BLaER1 treated with 17β-estradiol and CSF1 and Interleukin-3, amounts not matched to agents 10 nM and 100 nM (cell line): ENCODE measurements at regions not wholly inside any gene's neighbourhood (a gene's known extent, or its start where the extent isn't known, plus 50 kb on each side); places are given as distances from the start of the nearest gene placed in this dataset.
"Not testable (repeated sequence)": the region's sequence is repeated elsewhere in the genome, so short reads cannot be mapped to it uniquely, and the experiment has no call there.

Experiments used
- H3K27ac ChIP-seq, 11 experiments: shearing (Covaris generic); formaldehyde crosslinking; 2 replicates each; pipeline ENCODE4 v1.8.1; 2022
- H3K27me3 ChIP-seq, 11 experiments: shearing (Covaris generic); formaldehyde crosslinking; 2 replicates each; pipeline ENCODE4 v1.8.1; 2022
- H3K36me3 ChIP-seq, 11 experiments: shearing (Covaris generic); formaldehyde crosslinking; 2 replicates each; pipeline ENCODE4 v1.8.1; 2022
- H3K4me1 ChIP-seq, 10 experiments: shearing (Covaris generic); formaldehyde crosslinking; 2 replicates each; pipeline ENCODE4 v1.8.1; 2022
- H3K4me2 ChIP-seq, 11 experiments: shearing (Covaris generic); formaldehyde crosslinking; 2 replicates each; pipeline ENCODE4 v1.8.1; 2022
- H3K4me3 ChIP-seq, 10 experiments: shearing (Covaris generic); formaldehyde crosslinking; 2 replicates each; pipeline ENCODE4 v1.8.1; 2022
- H3K9ac ChIP-seq, 11 experiments: shearing (Covaris generic); formaldehyde crosslinking; 2 replicates each; pipeline ENCODE4 v1.8.1; 2022
- H3K9me3 ChIP-seq, 11 experiments: shearing (Covaris generic); formaldehyde crosslinking; replicated peaks in 1 of 11; 2 replicates each; pipeline ENCODE4 v1.8.1; 2022
- H4K20me1 ChIP-seq, 11 experiments: shearing (Covaris generic); formaldehyde crosslinking; 2 replicates each; pipeline ENCODE4 v1.8.1; 2022
- Cebpa-rat ChIP-seq, 11 experiments: shearing (Covaris generic); IDR thresholded peaks; 2 replicates each; pipeline ENCODE4 v1.8.1; 2022

DNA sequence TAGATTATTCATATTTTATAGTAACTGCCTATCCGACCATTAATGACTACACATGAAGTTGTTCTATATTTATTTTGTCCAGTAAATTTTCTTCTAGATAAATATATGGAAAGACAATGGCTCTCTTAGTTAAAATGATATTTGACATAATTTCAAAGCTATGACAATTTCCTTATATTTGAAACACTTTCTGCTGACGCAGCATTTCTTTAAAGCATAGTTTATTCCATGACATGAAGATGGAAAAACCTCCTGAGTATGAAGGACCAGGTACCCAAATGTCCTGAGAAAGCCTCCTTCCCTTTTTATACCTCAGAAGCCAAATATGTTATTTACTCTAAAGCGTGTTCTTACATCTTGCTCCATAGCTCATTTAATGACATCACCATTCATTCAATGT, 831.6 kb downstream of the EFNB2 start:
- no peak for TF ChIP-seq Cebpa-rat (IDR thresholded peaks at IDR 0.05)
- no peaks in the 10 kb centered on the region for H3K4me1 ChIP-seq
- no peak overlapping the region for H3K9ac ChIP-seq
- no peak overlapping the region for H3K4me2 ChIP-seq
- no peaks in the 10 kb centered on the region for H4K20me1 ChIP-seq
- H3K27me3 ChIP-seq, result no peaks in the 10 kb centered on the region
- H3K4me3 ChIP-seq, result no peak overlapping the region
- no peaks in the 10 kb centered on the region for H3K9me3 ChIP-seq
- no peak overlapping the region for H3K27ac ChIP-seq
- no peaks in the 10 kb centered on the region for H3K36me3 ChIP-seq

DNA sequence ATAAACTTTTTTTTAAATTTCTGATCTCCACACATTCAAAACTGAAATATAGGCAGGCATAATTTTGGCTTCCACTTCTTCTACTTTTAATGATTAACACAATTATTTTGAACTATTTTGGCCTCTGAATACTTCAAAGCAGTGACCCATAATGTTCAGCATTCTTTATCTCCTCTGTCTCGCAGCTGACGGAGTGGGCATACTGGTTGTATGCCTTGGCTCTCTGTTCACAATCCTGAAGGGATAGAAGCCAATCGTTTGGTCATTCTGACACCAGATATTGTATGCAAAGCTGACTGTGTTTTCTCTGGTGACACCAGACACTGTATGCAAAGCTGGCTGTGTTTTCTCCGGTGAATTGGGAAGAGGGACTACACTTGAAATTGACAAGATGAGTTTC, 833.0 kb downstream of the EFNB2 start:
- TF ChIP-seq Cebpa-rat (IDR thresholded peaks at IDR 0.05), result no peak
- H3K4me1 ChIP-seq, result no peaks in the 10 kb centered on the region
- H3K27ac ChIP-seq, result no peak overlapping the region
- no peaks in the 10 kb centered on the region for H3K27me3 ChIP-seq
- H3K4me3 ChIP-seq, result no peak overlapping the region
- no peaks in the 10 kb centered on the region for H3K36me3 ChIP-seq
- no peaks in the 10 kb centered on the region for H3K9me3 ChIP-seq
- H3K9ac ChIP-seq, result no peak overlapping the region
- H3K4me2 ChIP-seq, result no peak overlapping the region
- H4K20me1 ChIP-seq, result no peaks in the 10 kb centered on the region

DNA sequence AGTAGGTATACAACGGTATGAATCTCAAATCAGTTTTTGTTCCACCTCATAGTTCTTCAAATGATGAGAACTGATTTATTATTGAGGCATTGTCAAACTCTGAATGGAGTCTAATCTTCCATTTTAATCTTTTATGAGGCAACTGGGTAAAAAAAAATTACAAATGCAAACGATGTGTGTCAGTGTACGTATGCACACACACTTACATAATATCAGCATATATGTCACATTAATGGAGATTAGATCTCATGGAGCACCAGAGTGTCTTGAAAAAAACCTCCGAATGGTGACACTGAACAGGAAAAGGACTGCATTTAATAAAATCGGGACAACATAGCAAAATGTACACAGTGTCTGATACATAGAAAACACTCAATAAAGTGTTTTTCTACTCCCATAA, 842.7 kb downstream of the EFNB2 start:
- TF ChIP-seq Cebpa-rat (IDR thresholded peaks at IDR 0.05), result no peak
- H3K9me3 ChIP-seq, result no peaks in the 10 kb centered on the region

DNA sequence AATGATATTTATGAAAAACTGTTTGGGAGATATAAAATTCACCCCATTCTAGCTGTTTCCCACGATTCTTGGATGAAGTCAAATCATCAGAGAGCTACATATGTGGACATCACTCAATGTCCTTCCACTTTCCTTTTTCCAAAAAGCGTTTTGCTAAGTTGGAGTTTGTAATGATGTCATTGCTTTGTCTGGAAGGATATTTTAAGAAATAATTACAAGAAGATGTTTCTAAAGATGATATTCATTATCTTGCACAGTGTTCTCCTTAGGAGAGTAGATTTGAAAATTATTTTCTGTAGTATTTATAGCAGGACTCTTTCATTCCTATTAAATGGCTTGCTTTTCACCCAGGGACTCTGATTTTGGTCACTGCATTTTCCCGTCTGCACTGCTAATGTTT, 851.2 kb downstream of the EFNB2 start:
- TF ChIP-seq Cebpa-rat (IDR thresholded peaks at IDR 0.05), result no peak
- no peaks in the 10 kb centered on the region for H4K20me1 ChIP-seq

More for the DNA sequence above, 842.7 kb downstream of the EFNB2 start:
- Histone ChIP-seq H3K4me2 (no peak overlapping the region), H3K36me3 (no peaks in the 10 kb centered on the region), H3K4me3 (no peak overlapping the region), H3K27ac (no peak overlapping the region), H4K20me1 (no peaks in the 10 kb centered on the region), H3K27me3 (no peaks in the 10 kb centered on the region), H3K4me1 (no peaks in the 10 kb centered on the region), H3K9ac (no peak overlapping the region)

DNA sequence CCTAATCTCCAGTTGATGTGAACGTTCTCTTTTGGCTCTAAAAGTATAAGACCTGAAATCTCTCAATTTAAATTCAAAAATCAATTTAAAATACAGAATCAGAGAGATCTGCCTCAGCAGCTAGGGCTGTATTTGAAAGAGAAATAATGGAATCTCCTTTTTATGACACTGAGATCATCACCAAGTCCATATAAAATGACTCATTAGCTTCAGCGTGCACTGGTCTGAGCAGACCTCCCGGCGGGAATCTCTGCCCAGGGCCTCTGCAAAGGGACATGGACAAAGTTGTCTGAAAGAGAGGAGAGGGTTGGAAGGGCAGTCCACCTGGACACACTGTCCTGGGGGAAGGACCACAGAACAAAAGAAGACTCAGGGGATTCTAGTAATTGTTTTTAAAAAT, 855.6 kb downstream of the EFNB2 start:
- H3K4me1 ChIP-seq, result no peaks in the 10 kb centered on the region
- H4K20me1 ChIP-seq, result no peaks in the 10 kb centered on the region
- no peak overlapping the region for H3K4me3 ChIP-seq
- H3K9ac ChIP-seq, result no peak overlapping the region
- no peak for TF ChIP-seq Cebpa-rat (IDR thresholded peaks at IDR 0.05)
- no peaks in the 10 kb centered on the region for H3K9me3 ChIP-seq
- H3K4me2 ChIP-seq, result no peak overlapping the region
- no peak overlapping the region for H3K27ac ChIP-seq
- no peaks in the 10 kb centered on the region for H3K36me3 ChIP-seq
- no peaks in the 10 kb centered on the region for H3K27me3 ChIP-seq

More for the DNA sequence above, 851.2 kb downstream of the EFNB2 start:
- H3K4me3 ChIP-seq, result no peak overlapping the region
- H3K27me3 ChIP-seq, result no peaks in the 10 kb centered on the region
- H3K9me3 ChIP-seq, result no peaks in the 10 kb centered on the region
- H3K36me3 ChIP-seq, result no peaks in the 10 kb centered on the region
- no peaks in the 10 kb centered on the region for H3K4me1 ChIP-seq
- no peak overlapping the region for H3K9ac ChIP-seq
- H3K4me2 ChIP-seq, result no peak overlapping the region
- H3K27ac ChIP-seq, result no peak overlapping the region

DNA sequence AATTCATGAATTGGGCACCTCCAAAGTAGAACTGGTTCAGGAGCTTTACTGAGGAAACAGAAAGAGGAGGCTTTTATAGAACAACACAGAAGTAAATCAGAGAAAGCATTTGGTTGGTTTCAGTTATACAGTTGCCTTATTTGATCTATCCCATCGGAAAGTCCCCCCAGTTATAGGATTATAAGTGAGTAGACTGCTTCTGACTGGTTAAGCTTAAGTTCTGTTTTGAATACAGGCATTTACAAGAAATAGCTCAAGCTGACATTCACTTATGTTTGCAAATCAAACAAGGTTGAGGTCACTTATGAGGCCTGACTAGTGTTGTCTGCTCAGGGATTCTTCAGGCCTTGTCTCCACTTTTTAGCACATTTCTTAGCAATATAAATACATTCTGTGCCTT, 857.4 kb downstream of the EFNB2 start:
- no peaks in the 10 kb centered on the region for H3K9me3 ChIP-seq
- H4K20me1 ChIP-seq, result no peaks in the 10 kb centered on the region
- no peaks in the 10 kb centered on the region for H3K4me1 ChIP-seq
- H3K27me3 ChIP-seq, result no peaks in the 10 kb centered on the region
- no peak overlapping the region for H3K4me3 ChIP-seq
- H3K36me3 ChIP-seq, result no peaks in the 10 kb centered on the region
- no peak overlapping the region for H3K4me2 ChIP-seq
- no peak overlapping the region for H3K27ac ChIP-seq
- no peak overlapping the region for H3K9ac ChIP-seq
- TF ChIP-seq Cebpa-rat (IDR thresholded peaks at IDR 0.05), result no peak

DNA sequence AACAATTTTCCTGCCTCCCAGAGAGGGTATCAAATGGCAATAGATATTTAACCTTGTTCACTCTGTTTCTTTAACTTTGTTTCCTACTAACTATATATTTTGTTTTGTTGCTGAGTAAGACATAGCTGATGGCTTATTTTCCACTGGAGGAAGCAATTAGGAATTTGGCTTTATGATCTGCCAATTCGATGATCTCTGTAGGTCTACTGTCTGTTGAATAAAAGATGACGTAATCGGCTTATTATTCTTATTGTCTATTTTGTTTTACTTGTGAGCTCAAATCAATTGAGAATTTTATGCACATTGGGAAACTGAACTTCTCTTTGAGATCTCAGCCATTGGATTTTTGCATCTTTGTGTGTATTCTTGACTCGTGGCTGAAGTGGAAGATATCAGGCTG, 862.6 kb downstream of the EFNB2 start:
- Histone ChIP-seq H3K4me1 (no peaks in the 10 kb centered on the region), H3K4me2 (no peak overlapping the region)
- TF ChIP-seq Cebpa-rat (IDR thresholded peaks at IDR 0.05), result no peak

DNA sequence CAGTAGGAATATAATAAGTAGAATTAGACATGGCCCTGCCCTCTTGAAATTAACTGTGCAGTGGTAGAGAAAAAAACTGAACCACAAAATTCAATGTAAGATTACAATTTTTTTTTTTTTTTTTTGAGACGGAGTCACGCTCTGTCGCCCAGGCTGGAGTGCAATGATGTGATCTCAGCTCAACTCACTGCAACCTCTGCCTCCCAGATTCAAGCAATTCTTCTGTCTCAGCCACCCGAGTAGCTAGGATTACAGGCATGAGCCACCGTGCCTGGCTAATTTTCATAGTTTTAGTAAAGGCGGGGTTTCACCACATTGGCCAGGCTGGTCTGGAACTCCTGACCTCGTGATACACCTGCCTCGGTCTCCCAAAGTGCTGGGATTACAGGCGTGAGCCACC, 864.3 kb downstream of the EFNB2 start:
- not testable (repeated sequence) for H3K4me1 ChIP-seq, H3K27me3 ChIP-seq, H3K4me3 ChIP-seq, H3K36me3 ChIP-seq, H3K4me2 ChIP-seq, H3K9ac ChIP-seq, H4K20me1 ChIP-seq, H3K9me3 ChIP-seq, H3K27ac ChIP-seq

More for the DNA sequence above, 862.6 kb downstream of the EFNB2 start:
- Histone ChIP-seq H3K36me3 (no peaks in the 10 kb centered on the region), H3K4me3 (no peak overlapping the region), H3K9ac (no peak overlapping the region), H3K9me3 (no peaks in the 10 kb centered on the region), H3K27me3 (no peaks in the 10 kb centered on the region), H3K27ac (no peak overlapping the region), H4K20me1 (no peaks in the 10 kb centered on the region)

DNA sequence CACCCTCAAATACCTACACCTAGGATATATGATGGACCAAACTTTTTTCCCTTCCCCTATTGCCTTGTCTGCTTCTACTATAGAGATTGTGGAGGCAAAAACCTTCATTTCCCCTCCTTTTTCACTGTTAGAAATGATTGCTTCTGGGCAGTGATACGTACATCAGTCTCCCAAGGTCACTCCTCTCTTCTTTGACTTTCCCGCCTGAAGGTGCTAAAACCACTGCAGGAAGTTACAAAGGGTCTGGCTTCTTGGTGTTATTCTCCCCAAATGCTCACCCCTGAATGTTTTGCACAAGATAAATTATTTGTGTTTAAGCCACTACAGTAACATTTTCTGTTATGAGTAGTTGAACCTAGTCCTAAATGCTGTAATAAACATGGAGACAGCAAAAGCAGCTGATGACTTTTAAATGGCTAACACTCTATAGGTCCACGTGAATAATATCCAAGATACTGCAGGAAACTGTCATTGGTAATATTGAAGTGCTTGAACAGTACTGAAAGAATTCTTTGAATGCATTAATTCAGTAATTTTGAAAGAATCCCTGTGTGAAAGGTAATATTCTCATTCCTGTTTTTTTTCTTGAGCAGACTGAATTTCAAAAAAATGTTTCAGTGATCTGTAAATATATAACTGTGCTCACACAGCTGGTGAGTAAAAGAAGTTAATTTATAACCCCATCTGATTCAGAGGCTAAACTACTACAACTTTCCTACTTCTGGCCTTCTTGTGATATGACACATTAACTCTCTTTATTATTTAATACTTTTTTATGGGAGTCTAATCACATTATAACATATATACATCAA, 865.1 kb downstream of the EFNB2 start:
- Histone ChIP-seq H3K9ac (no peak overlapping the region), H4K20me1 (no peaks in the 10 kb centered on the region), H3K27me3 (no peaks in the 10 kb centered on the region), H3K4me2 (no peak overlapping the region), H3K27ac (no peak overlapping the region), H3K4me3 (no peak overlapping the region), H3K36me3 (no peaks in the 10 kb centered on the region), H3K9me3 (no peaks in the 10 kb centered on the region), H3K4me1 (no peaks in the 10 kb centered on the region)
- TF ChIP-seq Cebpa-rat (IDR thresholded peaks at IDR 0.05), result no peak

DNA sequence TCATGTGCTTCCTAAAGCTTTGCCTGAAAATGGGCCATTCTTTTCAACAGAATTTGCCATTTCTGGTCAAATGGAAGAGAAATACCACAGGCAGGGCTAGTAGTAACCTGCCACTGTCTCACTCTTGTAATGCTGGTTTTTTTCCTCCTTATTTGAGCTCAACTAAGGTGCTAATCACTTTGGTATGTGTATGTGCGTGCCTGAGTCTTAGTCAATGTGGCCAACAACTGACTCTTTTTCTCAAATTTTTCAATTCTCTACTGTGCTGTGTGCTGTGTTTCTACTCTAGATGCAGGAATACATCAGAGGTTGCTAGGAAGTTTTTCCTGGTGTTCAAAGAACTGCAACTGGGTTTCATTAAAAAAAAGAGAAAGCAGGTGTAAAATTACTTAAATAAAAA, 870.2 kb downstream of the EFNB2 start:
- H4K20me1 ChIP-seq, result no peaks in the 10 kb centered on the region
- no peaks in the 10 kb centered on the region for H3K36me3 ChIP-seq
- H3K27me3 ChIP-seq, result no peaks in the 10 kb centered on the region
- no peak for TF ChIP-seq Cebpa-rat (IDR thresholded peaks at IDR 0.05)
- H3K27ac ChIP-seq, result no peak overlapping the region
- no peaks in the 10 kb centered on the region for H3K9me3 ChIP-seq
- no peak overlapping the region for H3K9ac ChIP-seq
- H3K4me1 ChIP-seq, result peaks cover 0 to 9% (median 2%) of the 10 kb centered on the region in 10 experiments; a peak in 8 of 20 replicates
- no peak overlapping the region for H3K4me3 ChIP-seq
- no peak overlapping the region for H3K4me2 ChIP-seq
